Thymus (tissue), 11 donors: ENCODE measurements at regions not wholly inside any gene's neighbourhood (a gene's known extent, or its start where the extent isn't known, plus 50 kb on each side); places are given as distances from the start of the nearest gene placed in this dataset.

Experiments
- DNase-seq, 9 donors: peaks; one replicate each; pipeline ENCODE4 v3.0.0-alpha.2; 2013; ENCODE audit warnings: low spot score in 9 of 9, low read depth in 6 of 9, missing footprints in 1 of 9
- H3K27ac ChIP-seq, 2 donors: one replicate each; pipeline ENCODE4 v1.5.1; 2013; ENCODE audit warnings: control low read depth in 1 of 2, low read depth in 1 of 2, low read length in 1 of 2, mild to moderate bottlenecking in 1 of 2, moderate library complexity in 1 of 2
- H3K27me3 ChIP-seq, 2 donors: one replicate each; pipeline ENCODE4 v1.5.1; 2013; ENCODE audit warnings: low read length in 1 of 2; ENCODE audit not compliant: control insufficient read depth in 2 of 2, insufficient read depth in 1 of 2
- H3K36me3 ChIP-seq, 2 donors: one replicate each; pipeline ENCODE4 v1.5.1; 2013; ENCODE audit warnings: low read length in 1 of 2, mild to moderate bottlenecking in 1 of 2, moderate library complexity in 1 of 2; ENCODE audit not compliant: control insufficient read depth in 2 of 2, insufficient read depth in 2 of 2
- H3K4me1 ChIP-seq, 2 donors: one replicate each; pipeline ENCODE4 v1.5.1; 2013; ENCODE audit warnings: low read length in 2 of 2; ENCODE audit not compliant: control insufficient read depth in 2 of 2, insufficient read depth in 2 of 2
- H3K4me3 ChIP-seq, 2 donors: one replicate each; pipeline ENCODE4 v1.5.1; 2013; ENCODE audit warnings: low read length in 2 of 2, control low read depth in 1 of 2, mild to moderate bottlenecking in 1 of 2
- H3K9me3 ChIP-seq, 2 donors: one replicate each; pipeline ENCODE4 v1.5.1; 2013; ENCODE audit warnings: low read length in 1 of 2, mild to moderate bottlenecking in 1 of 2; ENCODE audit not compliant: control insufficient read depth in 2 of 2, insufficient read depth in 1 of 2
- WGBS: extraction: QIAGEN DNeasy Blood & Tissue Kit; methylation state at CpG from one replicate; pipeline ENCODE4 v1.1.7; 2013; 5-methylcytosine and 5-hydroxymethylcytosine counted together
- donor health status: healthy.

DNA sequence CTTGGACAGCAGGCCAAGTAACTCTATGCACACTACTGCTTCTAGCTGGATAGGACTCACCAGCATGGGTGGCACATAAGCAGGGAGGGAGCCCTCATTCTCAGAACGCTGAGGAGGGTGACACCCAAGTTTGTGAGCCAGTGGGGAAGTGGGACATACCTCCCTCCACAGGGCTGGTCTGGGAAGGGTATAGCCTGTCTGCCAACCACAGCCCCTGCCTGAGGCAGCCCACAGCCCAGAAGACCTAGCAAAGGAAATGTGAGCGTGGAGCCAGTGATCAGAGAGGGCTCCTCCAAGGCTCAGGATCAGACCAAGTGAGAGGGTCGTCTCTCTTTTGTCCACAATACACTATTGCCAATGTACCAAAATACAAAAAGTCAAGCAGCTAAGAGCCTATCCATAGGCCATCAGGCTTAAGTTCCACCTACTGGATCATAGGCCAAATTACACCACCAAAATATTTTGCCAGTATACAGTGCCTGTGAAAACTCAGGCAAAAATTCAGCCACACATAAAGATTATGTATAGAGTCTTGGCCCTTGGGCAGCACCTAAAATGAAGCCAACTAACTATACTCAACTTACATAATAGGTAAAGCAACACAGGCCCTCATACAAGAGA lies 1203.1 kb downstream of the PCDH18 start:
- no peaks in the 10 kb centered on the region for H3K36me3 ChIP-seq
- H3K27me3 ChIP-seq = no peaks in the 10 kb centered on the region
- no peaks in the 10 kb centered on the region for H3K4me1 ChIP-seq
- H3K9me3 ChIP-seq = peaks cover 0 to 11% of the 10 kb centered on the region in 2 donors
- no peak overlapping the region for H3K4me3 ChIP-seq
- H3K27ac ChIP-seq = no peak overlapping the region
- DNase-seq = no peak
- 88% methylated on average over 3 of the region's 3 CpGs for WGBS

DNA sequence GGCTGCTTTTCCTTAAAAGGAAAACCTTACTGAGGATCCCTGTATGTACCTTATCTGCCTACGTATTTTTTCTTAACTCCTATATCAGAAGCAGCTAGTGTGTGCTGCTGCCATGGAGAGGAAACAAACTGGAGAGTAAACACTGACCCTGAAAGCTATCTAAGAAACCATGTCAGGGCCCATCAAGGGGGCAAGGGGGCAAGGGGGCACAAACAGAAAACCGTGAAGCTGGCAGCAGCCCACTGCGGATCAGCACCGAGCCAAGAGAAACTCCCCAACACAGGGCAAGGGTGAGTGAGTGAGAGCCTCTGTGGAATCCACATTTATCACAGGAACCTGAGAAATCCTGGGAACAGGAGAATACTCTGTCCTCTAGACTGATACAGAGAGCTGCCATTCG lies 1204.2 kb downstream of the PCDH18 start:
- no peak overlapping the region for H3K4me3 ChIP-seq
- 89% methylated on average over 5 of the region's 5 CpGs for WGBS
- DNase-seq = no peak

DNA sequence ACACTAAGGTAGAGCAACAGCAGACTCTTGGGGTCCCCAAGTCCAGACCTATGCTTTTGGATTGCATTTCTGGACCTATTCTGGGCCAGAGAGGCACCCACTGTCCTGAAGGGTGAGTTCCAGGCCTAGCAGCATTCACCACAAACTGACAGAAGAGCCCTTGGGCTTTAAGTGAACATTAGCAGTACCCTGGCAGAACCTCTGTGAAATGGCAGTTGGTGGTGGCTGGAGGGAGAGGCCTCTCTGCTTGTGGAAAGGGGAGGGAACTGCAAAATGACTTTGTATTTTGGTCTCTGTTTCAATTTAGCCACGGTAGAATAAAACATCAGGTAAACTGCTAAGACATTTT lies 1211.9 kb downstream of the PCDH18 start:
- 90% methylated on average over 1 of the region's 1 CpG for WGBS
- H3K4me1 ChIP-seq = no peaks in the 10 kb centered on the region
- H3K36me3 ChIP-seq = no peaks in the 10 kb centered on the region
- H3K27me3 ChIP-seq = no peaks in the 10 kb centered on the region
- no peaks in the 10 kb centered on the region for H3K9me3 ChIP-seq
- DNase-seq = no peak
- no peak overlapping the region for H3K4me3 ChIP-seq
- no peak overlapping the region for H3K27ac ChIP-seq

More for the DNA sequence above, 1204.2 kb downstream of the PCDH18 start:
- Histone ChIP-seq H3K36me3 (no peaks in the 10 kb centered on the region), H3K27me3 (no peaks in the 10 kb centered on the region), H3K9me3 (peaks cover 0 to 11% of the 10 kb centered on the region in 2 donors), H3K4me1 (no peaks in the 10 kb centered on the region), H3K27ac (no peak overlapping the region)

DNA sequence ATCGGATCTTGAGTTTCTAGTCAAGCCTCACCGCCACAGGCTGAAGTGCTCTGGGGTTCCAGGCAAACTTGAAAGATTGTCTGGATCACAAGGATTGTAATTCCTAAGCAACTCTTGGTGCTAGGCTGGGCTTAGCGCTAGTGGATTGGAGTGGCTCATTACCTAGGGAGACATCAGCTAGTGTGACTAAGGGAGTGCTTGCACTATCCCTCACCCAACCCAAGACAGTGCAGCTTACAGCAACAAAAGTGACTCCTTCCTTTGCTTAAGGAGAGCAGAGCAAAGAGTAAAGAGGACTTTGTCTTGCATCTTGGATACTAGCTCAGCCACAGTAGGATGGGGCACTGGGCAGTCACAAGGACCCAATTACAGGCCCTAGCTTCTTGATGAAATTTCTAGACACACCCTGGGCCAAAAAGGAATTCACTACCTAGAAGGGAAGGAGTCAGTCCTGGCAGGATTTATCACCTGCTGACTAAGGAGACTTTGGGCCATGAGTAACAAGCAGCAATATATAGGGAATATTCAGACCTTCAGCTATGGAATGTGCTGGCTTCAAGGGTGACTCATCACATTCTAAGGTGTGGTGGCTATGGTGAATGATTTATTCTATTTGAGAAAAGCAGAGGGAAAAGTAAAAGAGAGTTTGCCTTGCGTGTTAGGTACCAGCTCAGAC lies 1212.4 kb downstream of the PCDH18 start:
- DNase-seq = no peak
- Histone ChIP-seq H3K9me3 (no peaks in the 10 kb centered on the region), H3K4me3 (no peak overlapping the region), H3K27me3 (no peaks in the 10 kb centered on the region), H3K27ac (no peak overlapping the region), H3K4me1 (no peaks in the 10 kb centered on the region), H3K36me3 (no peaks in the 10 kb centered on the region)
- WGBS = 97% methylated on average over 4 of the region's 4 CpGs

DNA sequence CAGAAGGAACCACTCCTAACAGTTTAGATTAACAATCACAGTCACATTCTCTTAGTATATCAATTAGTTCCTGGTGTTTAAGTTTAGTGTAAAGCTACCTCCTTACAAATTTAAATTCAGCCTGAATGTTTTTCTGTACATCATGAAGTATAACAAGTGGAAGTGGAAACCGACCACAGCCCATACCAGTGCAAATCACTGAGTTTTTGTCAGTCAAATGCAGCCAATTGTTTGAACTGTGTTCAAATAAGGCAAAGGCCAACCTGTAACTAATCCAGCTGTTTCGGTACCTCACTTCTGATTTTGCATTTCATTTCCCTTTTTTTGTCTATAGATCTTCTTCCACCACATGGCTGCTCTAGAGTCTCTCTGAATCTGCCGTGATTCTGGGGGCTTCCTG lies 1215.3 kb downstream of the PCDH18 start:
- 84% methylated on average over 3 of the region's 3 CpGs for WGBS
- H3K4me3 ChIP-seq = no peak overlapping the region
- no peak overlapping the region for H3K27ac ChIP-seq
- DNase-seq = no peak
- H3K36me3 ChIP-seq = no peaks in the 10 kb centered on the region
- no peaks in the 10 kb centered on the region for H3K4me1 ChIP-seq
- no peaks in the 10 kb centered on the region for H3K27me3 ChIP-seq
- H3K9me3 ChIP-seq = no peaks in the 10 kb centered on the region

DNA sequence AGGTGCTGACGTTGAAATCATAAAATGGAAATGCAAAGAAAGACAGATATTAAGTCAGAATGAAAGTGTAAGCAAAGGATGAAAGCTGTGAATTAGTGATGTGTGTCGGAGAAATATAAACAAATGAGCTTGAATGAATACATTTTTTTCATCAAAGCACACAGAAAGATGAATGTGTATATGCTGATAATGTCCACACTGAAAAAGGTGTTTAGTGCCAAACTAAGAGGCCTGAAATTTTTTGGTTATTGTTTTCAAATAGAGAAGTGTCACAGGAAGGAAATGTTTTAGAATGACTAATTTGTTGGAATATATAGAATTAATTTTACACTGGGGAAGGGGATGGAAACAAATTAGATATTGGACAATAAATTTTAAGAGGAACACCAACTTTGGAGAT lies 1217.6 kb downstream of the PCDH18 start:
- no peaks in the 10 kb centered on the region for H3K27me3 ChIP-seq
- H3K4me3 ChIP-seq = no peak overlapping the region
- H3K9me3 ChIP-seq = no peaks in the 10 kb centered on the region
- no peaks in the 10 kb centered on the region for H3K36me3 ChIP-seq
- H3K27ac ChIP-seq = no peak overlapping the region
- no peak for DNase-seq
- WGBS = 91% methylated on average over 2 of the region's 2 CpGs
- no peaks in the 10 kb centered on the region for H3K4me1 ChIP-seq

DNA sequence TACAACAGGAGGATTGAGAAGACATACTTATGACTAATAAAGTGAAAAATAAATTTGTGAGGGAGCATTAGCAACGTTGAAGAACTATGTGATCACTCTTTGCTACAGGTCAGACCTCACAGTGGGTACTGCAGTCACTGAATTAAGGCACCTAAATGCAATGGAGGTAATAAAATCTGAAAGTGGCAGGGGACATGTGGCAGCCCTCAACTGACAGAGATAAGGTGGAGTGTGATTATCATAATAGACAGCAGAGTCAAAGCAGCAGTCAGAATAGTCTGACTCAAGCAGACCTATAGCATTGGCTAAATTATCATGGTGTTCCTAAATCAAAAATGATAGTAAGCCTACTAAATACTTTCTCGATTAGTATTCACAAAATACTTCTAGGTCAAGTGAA lies 1220.5 kb downstream of the PCDH18 start:
- Histone ChIP-seq H3K9me3 (no peaks in the 10 kb centered on the region), H3K4me1 (no peaks in the 10 kb centered on the region)

DNA sequence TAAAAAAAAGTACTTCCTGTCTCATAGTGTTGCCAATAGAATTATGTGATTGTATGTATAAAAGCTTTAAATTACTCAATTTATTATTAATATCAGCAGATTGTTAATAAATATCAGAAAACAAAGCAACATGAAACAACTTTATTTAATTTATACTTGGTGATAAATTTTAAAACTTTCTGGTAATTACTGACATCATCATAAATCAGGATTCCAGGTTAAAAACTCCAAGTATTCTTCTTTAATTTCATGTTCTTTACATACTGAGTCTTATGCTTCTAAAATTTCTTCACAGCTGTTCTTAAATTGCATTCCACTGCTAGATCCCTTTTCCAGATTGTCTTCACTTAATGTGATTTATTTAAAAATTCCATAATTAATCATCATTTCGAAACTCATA lies 1224.5 kb downstream of the PCDH18 start:
- Histone ChIP-seq H3K27ac (no peak overlapping the region), H3K36me3 (no peaks in the 10 kb centered on the region), H3K4me1 (no peaks in the 10 kb centered on the region), H3K27me3 (no peaks in the 10 kb centered on the region), H3K9me3 (no peaks in the 10 kb centered on the region), H3K4me3 (no peak overlapping the region)
- WGBS = 92% methylated on average over 1 of the region's 1 CpG
- no peak for DNase-seq

More for the DNA sequence above, 1220.5 kb downstream of the PCDH18 start:
- Histone ChIP-seq H3K27me3 (no peaks in the 10 kb centered on the region), H3K27ac (no peak overlapping the region), H3K4me3 (no peak overlapping the region), H3K36me3 (no peaks in the 10 kb centered on the region)
- no peak for DNase-seq
- WGBS = 76% methylated on average over 2 of the region's 2 CpGs

DNA sequence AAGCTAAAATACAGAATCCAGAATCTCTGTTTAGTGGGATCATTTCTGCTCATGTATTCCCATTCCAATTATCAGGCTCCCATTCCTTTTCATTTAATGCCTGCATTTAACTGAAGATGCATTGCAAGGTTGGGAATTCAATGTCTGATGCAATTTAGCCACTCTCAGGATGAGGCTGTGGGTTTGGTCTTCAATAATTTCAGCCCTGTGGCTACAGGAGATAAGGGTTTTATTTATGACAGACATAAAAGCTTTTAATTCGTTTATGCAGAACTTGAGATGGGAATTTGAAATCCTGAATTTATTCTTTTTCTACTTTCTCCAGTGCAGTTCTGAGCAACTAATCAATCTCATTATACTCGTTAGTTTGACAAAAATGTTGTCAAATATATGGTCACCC lies 1225.9 kb downstream of the PCDH18 start:
- no peak overlapping the region for H3K4me3 ChIP-seq
- H3K27ac ChIP-seq = no peak overlapping the region
- DNase-seq = no peak
- no peaks in the 10 kb centered on the region for H3K4me1 ChIP-seq
- H3K9me3 ChIP-seq = no peaks in the 10 kb centered on the region
- no peaks in the 10 kb centered on the region for H3K36me3 ChIP-seq
- H3K27me3 ChIP-seq = no peaks in the 10 kb centered on the region
- WGBS = 79% methylated on average over 2 of the region's 2 CpGs
